H1 (cell line): ENCODE measurements at regions not wholly inside any gene's neighbourhood (a gene's known extent, or its start where the extent isn't known, plus 50 kb on each side); places are given as distances from the start of the nearest gene placed in this dataset.

ENCODE experiments used
- CTCF ChIA-PET: fragments of 300-600 bp; sonication (Branson Sonifier 250); formaldehyde crosslinking; loops from one replicate; lab custom pipeline; 2021; ENCODE audit not compliant: partially characterized antibody; lab: Charles Lee
- POLR2A ChIA-PET: fragments of 300-600 bp; sonication (Branson Sonifier 250); formaldehyde crosslinking; loops from one replicate; lab custom pipeline; 2021; ENCODE audit warnings: inconsistent platforms; ENCODE audit not compliant: partially characterized antibody; lab: Charles Lee
- DNase-seq, 2 experiments: peaks; one replicate each; pipeline versions ENCODE4 v3.0.0 to v3.0.0-alpha.2; 2010 to 2022; ENCODE audit warnings: low spot score in 2 of 2, low read depth in 1 of 2, mixed read lengths in 1 of 2
- FAIRE-seq: peaks from 2 replicates; lab custom pipeline; 2011; peaks lifted over from hg19 to GRCh38; lab: Jason Lieb, UNC
- H2AFZ ChIP-seq: 2 replicates; pipeline ENCODE4 v1.8.1; 2012; ENCODE audit warnings: low read length, inconsistent platforms
- H2AK5ac ChIP-seq: 2 replicates; pipeline ENCODE4 v1.6.1; 2013; ENCODE audit warnings: low read depth, low read length
- H2BK120ac ChIP-seq: replicated peaks from 2 replicates; pipeline ENCODE3; 2013; ENCODE audit warnings: low read depth, low read length, inconsistent platforms
- H2BK12ac ChIP-seq: 2 replicates; pipeline ENCODE4 v1.6.1; 2013; ENCODE audit warnings: low read depth, low read length
- H2BK15ac ChIP-seq: 2 replicates; pipeline ENCODE4 v1.6.1; 2013; ENCODE audit warnings: low read length
- H2BK20ac ChIP-seq: 2 replicates; pipeline ENCODE4 v1.6.1; 2013; ENCODE audit warnings: low read length
- H2BK5ac ChIP-seq: 2 replicates; pipeline ENCODE4 v1.6.1; 2013; ENCODE audit warnings: low read depth, low read length
- H3K14ac ChIP-seq: 2 replicates; pipeline ENCODE4 v1.6.1; 2013; ENCODE audit warnings: inconsistent platforms; ENCODE audit not compliant: insufficient read length
- H3K18ac ChIP-seq: 2 replicates; pipeline ENCODE4 v1.6.1; 2013; ENCODE audit warnings: low read length; ENCODE audit errors: extremely low read depth
- H3K23ac ChIP-seq: 2 replicates; pipeline ENCODE4 v1.6.1; 2013; ENCODE audit warnings: inconsistent platforms; ENCODE audit not compliant: insufficient read length
- H3K23me2 ChIP-seq: 2 replicates; pipeline ENCODE4 v1.6.1; 2013; ENCODE audit warnings: low read depth, low read length
- H3K27ac ChIP-seq: 2 replicates; pipeline ENCODE4 v1.6.1; 2011; ENCODE audit warnings: low read depth, low read length, inconsistent platforms
- H3K27me3 ChIP-seq, 4 experiments: replicated peaks in 1 of 4; 1 replicate in 1 of 4; 2 replicates in 3 of 4; pipeline versions ENCODE4 v1.6.1 to v1.8.1; 2011 to 2013; ENCODE audit warnings: low read length in 3 of 4, mild to moderate bottlenecking in 3 of 4, inconsistent platforms in 2 of 4, mixed read lengths in 2 of 4, moderate library complexity in 1 of 4; ENCODE audit not compliant: control insufficient read depth in 3 of 4, insufficient read depth in 3 of 4; ENCODE audit errors: extremely low read depth in 1 of 4
- H3K36me3 ChIP-seq, 4 experiments: 2 replicates each; pipeline versions ENCODE4 v1.6.1 to v1.8.1; 2011 to 2013; ENCODE audit warnings: mild to moderate bottlenecking in 4 of 4, low read length in 3 of 4, moderate library complexity in 2 of 4, control low read depth in 1 of 4, inconsistent platforms in 1 of 4; ENCODE audit not compliant: insufficient read depth in 4 of 4, control insufficient read depth in 2 of 4
- H3K4ac ChIP-seq: replicated peaks from 2 replicates; pipeline ENCODE3; 2013; ENCODE audit warnings: low read length, low read depth, mixed read lengths, inconsistent platforms; ENCODE audit not compliant: insufficient read length
- H3K4me1 ChIP-seq, 4 experiments: replicated peaks in 1 of 4; 1 replicate in 1 of 4; 2 replicates in 3 of 4; pipeline versions ENCODE4 v1.6.1 to v1.8.1; 2011 to 2013; ENCODE audit warnings: low read length in 3 of 4, inconsistent platforms in 2 of 4, mixed read lengths in 1 of 4; ENCODE audit not compliant: insufficient read depth in 4 of 4, control insufficient read depth in 3 of 4
- H3K4me2 ChIP-seq, 2 experiments: 2 replicates each; pipeline versions ENCODE4 v1.6.1 to v1.8.1; 2011 to 2013; ENCODE audit warnings: low read depth in 2 of 2, low read length in 2 of 2, control low read depth in 1 of 2, inconsistent platforms in 1 of 2, mild to moderate bottlenecking in 1 of 2; ENCODE audit not compliant: insufficient read depth in 1 of 2
- H3K4me3 ChIP-seq, 4 experiments: fragments of 200-600, 300-600 bp in 1 of 4; sonication (generic), shearing (Covaris generic), sonication (Bioruptor Twin) in 1 of 4; 2 replicates each; pipeline versions ENCODE4 v1.5.1 to v1.8.1; 2011 to 2016; ENCODE audit warnings: low read length in 4 of 4, low read depth in 3 of 4, control low read depth in 2 of 4, inconsistent platforms in 2 of 4, mild to moderate bottlenecking in 2 of 4, mixed read lengths in 1 of 4, moderate library complexity in 1 of 4; ENCODE audit not compliant: insufficient read depth in 2 of 4; ENCODE audit errors: extremely low read depth in 1 of 4
- H3K56ac ChIP-seq: replicated peaks from 2 replicates; pipeline ENCODE3; 2013; ENCODE audit warnings: low read depth, mild to moderate bottlenecking, mixed read lengths, low read length, inconsistent platforms; ENCODE audit not compliant: insufficient read length
- H3K79me1 ChIP-seq: 2 replicates; pipeline ENCODE4 v1.6.1; 2013; ENCODE audit warnings: low read depth, low read length, control low read depth
- H3K79me2 ChIP-seq, 2 experiments: 2 replicates each; pipeline versions ENCODE4 v1.6.1 to v1.8.1; 2012 to 2013; ENCODE audit warnings: low read length in 2 of 2, mild to moderate bottlenecking in 2 of 2, inconsistent platforms in 1 of 2; ENCODE audit not compliant: insufficient read depth in 2 of 2, control insufficient read depth in 1 of 2
- H3K9ac ChIP-seq, 4 experiments: replicated peaks in 1 of 4; 1 replicate in 1 of 4; 2 replicates in 3 of 4; pipeline versions ENCODE4 v1.6.1 to v1.8.1; 2011 to 2013; ENCODE audit warnings: low read depth in 3 of 4, low read length in 3 of 4, control low read depth in 2 of 4, mild to moderate bottlenecking in 2 of 4, moderate library complexity in 2 of 4, inconsistent platforms in 1 of 4; ENCODE audit errors: extremely low read depth in 1 of 4
- H3K9me3 ChIP-seq, 2 experiments: 2 replicates each; pipeline versions ENCODE4 v1.6.1 to v1.8.1; 2012 to 2013; ENCODE audit warnings: mild to moderate bottlenecking in 2 of 2, moderate library complexity in 2 of 2, control low read depth in 1 of 2, inconsistent platforms in 1 of 2, low read depth in 1 of 2, low read length in 1 of 2, mixed read lengths in 1 of 2; ENCODE audit not compliant: insufficient read depth in 2 of 2
- H4K20me1 ChIP-seq, 2 experiments: replicated peaks in 1 of 2; 2 replicates each; pipeline versions ENCODE3 to v1.8.1; 2011 to 2013; ENCODE audit warnings: inconsistent platforms in 2 of 2, low read length in 2 of 2, mild to moderate bottlenecking in 1 of 2; ENCODE audit not compliant: insufficient read depth in 2 of 2, control insufficient read depth in 1 of 2
- H4K5ac ChIP-seq: 2 replicates; pipeline ENCODE4 v1.6.1; 2013; ENCODE audit warnings: low read length, low read depth, mixed read lengths, inconsistent platforms; ENCODE audit not compliant: insufficient read length
- H4K8ac ChIP-seq: 2 replicates; pipeline ENCODE4 v1.8.0; 2013; ENCODE audit warnings: mild to moderate bottlenecking, moderate library complexity, low read length, inconsistent platforms; ENCODE audit not compliant: insufficient read depth; ENCODE audit errors: extremely low read depth
- H4K91ac ChIP-seq: replicated peaks from 2 replicates; pipeline ENCODE3; 2013; ENCODE audit warnings: low read length, mixed read lengths, inconsistent platforms; ENCODE audit not compliant: insufficient read length
- CEBPB ChIP-seq: IDR thresholded peaks from 2 replicates; pipeline ENCODE4 v1.6.1; 2012; ENCODE audit warnings: low read depth, low read length
- CTBP2 ChIP-seq: IDR thresholded peaks from 2 replicates; pipeline ENCODE4 v1.7.0; 2011; ENCODE audit warnings: borderline replicate concordance, mild to moderate bottlenecking, moderate library complexity, mixed read lengths, low read length; ENCODE audit not compliant: insufficient read depth, insufficient read length
- EGR1 ChIP-seq: IDR thresholded peaks from 2 replicates; pipeline ENCODE4 v1.6.1; 2011; ENCODE audit warnings: low read depth, low read length, borderline replicate concordance
- HDAC6 ChIP-seq: IDR thresholded peaks from one replicate; pipeline ENCODE4 v1.7.1; 2012; ENCODE audit warnings: low read depth, mild to moderate bottlenecking, inconsistent platforms, low read length, moderate library complexity
- KDM4A ChIP-seq: IDR thresholded peaks from one replicate; pipeline ENCODE4 v1.7.1; 2012; ENCODE audit warnings: low read depth, mild to moderate bottlenecking, moderate library complexity, low read length, inconsistent platforms; ENCODE audit not compliant: severe bottlenecking
- POLR2AphosphoS5 ChIP-seq: IDR thresholded peaks from 2 replicates; pipeline ENCODE4 v1.6.1; 2011; ENCODE audit warnings: low read depth, low read length
- POU5F1 ChIP-seq: IDR thresholded peaks from 2 replicates; pipeline ENCODE4 v1.6.1; 2011; ENCODE audit warnings: low read depth, mild to moderate bottlenecking, low read length, moderate library complexity
- SIRT6 ChIP-seq: IDR thresholded peaks from one replicate; pipeline ENCODE4 v1.7.1; 2012; ENCODE audit warnings: low read length, inconsistent platforms
- SP2 ChIP-seq: IDR thresholded peaks from 2 replicates; pipeline ENCODE4 v1.6.1; 2012; ENCODE audit warnings: mild to moderate bottlenecking, low read length, inconsistent platforms
- SUZ12 ChIP-seq: fragments of 200-600 bp; sonication (generic); IDR thresholded peaks from 2 replicates; pipeline ENCODE4 v1.6.1; 2012; ENCODE audit warnings: mild to moderate bottlenecking, inconsistent platforms, low read length, moderate library complexity, mixed read lengths
- TAF7 ChIP-seq: optimal IDR thresholded peaks from 2 replicates; pipeline ENCODE3; 2011; ENCODE audit warnings: low read depth, mild to moderate bottlenecking, inconsistent platforms, low read length, moderate library complexity, borderline replicate concordance
- WGBS, 2 experiments: shearing (Covaris generic) in 1 of 2; methylation state at CpG; one replicate each; pipeline versions ENCODE4 v1.1.6 to v1.1.7; 2013 to 2015; ENCODE audit warnings: low lambda C conversion rate in 2 of 2, mixed read lengths in 2 of 2, inconsistent platforms in 1 of 2, low coverage in 1 of 2, missing lambda C conversion rate in 1 of 2; ENCODE audit not compliant: insufficient replicate concordance in 2 of 2, insufficient coverage in 1 of 2, insufficient read length in 1 of 2; ENCODE audit errors: extremely low coverage in 1 of 2, missing lambda C conversion rate in 1 of 2; 5-methylcytosine and 5-hydroxymethylcytosine counted together
- TF ChIP-seq, protein P1 (sequence below): IDR thresholded peaks from 2 replicates; pipeline ENCODE4 v1.6.1; 2011; ENCODE audit warnings: low read depth, mild to moderate bottlenecking, low read length; ENCODE audit not compliant: insufficient read depth
- TF ChIP-seq, protein P2 (sequence below), 3 experiments: IDR thresholded peaks; 1 replicate in 2 of 3; 2 replicates in 1 of 3; pipeline versions ENCODE4 v1.5.1 to v1.6.1; 2011; ENCODE audit warnings: low read length in 3 of 3, mild to moderate bottlenecking in 3 of 3, inconsistent platforms in 2 of 3, low read depth in 1 of 3, moderate library complexity in 1 of 3; ENCODE audit not compliant: insufficient read depth in 1 of 3; ENCODE audit errors: control extremely low read depth in 1 of 3

DNA sequence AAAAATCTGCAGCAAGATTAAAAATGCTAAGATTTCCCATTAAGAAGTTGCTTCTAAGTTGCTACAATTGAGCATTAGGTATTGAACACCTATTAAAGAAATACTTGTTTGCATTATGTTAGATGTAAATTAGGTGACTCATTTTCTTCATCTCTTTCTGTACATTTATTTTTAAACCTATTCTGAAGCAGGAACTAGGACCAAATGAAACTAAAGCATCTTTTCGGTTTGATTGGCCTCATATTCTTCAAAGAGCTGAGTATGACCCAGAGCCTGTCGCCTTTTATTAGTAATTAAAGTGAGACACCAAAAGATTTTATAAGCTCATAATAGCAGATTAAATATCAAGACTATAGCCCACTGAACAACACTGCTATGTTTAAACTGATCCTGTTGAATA lies 83.4 kb upstream of the ZEB2 start:
- DNase-seq (no peak), FAIRE-seq (no peak)
- Histone ChIP-seq H2AFZ (no peak overlapping the region), H4K91ac (no peak overlapping the region), H2AK5ac (no peak overlapping the region), H3K79me1 (no peaks in the 10 kb centered on the region), H3K18ac (no peak overlapping the region), H3K27ac (no peak overlapping the region), H3K36me3 (no peaks in the 10 kb centered on the region), H3K14ac (no peak overlapping the region), H3K23ac (no peak overlapping the region), H2BK20ac (no peak overlapping the region), H2BK15ac (no peak overlapping the region), H3K4me2 (no peak overlapping the region), H2BK5ac (no peak overlapping the region), H3K4ac (no peak overlapping the region), H2BK12ac (no peak overlapping the region), H4K5ac (no peak overlapping the region), H3K4me3 (no peak overlapping the region), H3K9me3 (no peaks in the 10 kb centered on the region), H3K56ac (no peak overlapping the region), H4K8ac (no peak overlapping the region), H3K9ac (no peak overlapping the region), H3K79me2 (no peaks in the 10 kb centered on the region), H3K4me1 (no peaks in the 10 kb centered on the region), H3K27me3 (no peaks in the 10 kb centered on the region), H4K20me1 (no peaks in the 10 kb centered on the region), H3K23me2 (no peaks in the 10 kb centered on the region), H2BK120ac (no peak overlapping the region)
- ChIA-PET CTCF (no interaction called here), POLR2A (no interaction called here)
- 85% methylated on average over 2 of the region's 2 CpGs; no CpG with 5 or more reads in 1 of the 2 experiments for WGBS, 2 experiments
- TF ChIP-seq POU5F1 (no peak), CEBPB (no peak), HDAC6 (no peak), TAF7 (no peak), POLR2AphosphoS5 (no peak), SIRT6 (no peak), EGR1 (no peak), SUZ12 (no peak), SP2 (no peak), CTBP2 (no peak), KDM4A (no peak)
- TF ChIP-seq, protein P1, sequence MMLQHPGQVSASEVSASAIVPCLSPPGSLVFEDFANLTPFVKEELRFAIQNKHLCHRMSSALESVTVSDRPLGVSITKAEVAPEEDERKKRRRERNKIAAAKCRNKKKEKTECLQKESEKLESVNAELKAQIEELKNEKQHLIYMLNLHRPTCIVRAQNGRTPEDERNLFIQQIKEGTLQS: no peak
- TF ChIP-seq, protein P2, sequence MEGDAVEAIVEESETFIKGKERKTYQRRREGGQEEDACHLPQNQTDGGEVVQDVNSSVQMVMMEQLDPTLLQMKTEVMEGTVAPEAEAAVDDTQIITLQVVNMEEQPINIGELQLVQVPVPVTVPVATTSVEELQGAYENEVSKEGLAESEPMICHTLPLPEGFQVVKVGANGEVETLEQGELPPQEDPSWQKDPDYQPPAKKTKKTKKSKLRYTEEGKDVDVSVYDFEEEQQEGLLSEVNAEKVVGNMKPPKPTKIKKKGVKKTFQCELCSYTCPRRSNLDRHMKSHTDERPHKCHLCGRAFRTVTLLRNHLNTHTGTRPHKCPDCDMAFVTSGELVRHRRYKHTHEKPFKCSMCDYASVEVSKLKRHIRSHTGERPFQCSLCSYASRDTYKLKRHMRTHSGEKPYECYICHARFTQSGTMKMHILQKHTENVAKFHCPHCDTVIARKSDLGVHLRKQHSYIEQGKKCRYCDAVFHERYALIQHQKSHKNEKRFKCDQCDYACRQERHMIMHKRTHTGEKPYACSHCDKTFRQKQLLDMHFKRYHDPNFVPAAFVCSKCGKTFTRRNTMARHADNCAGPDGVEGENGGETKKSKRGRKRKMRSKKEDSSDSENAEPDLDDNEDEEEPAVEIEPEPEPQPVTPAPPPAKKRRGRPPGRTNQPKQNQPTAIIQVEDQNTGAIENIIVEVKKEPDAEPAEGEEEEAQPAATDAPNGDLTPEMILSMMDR (IDR thresholded peaks at IDR 0.05; ENCODE audit: control extremely low read depth in 1 of 3, insufficient read depth in 1 of 3, low read depth in 1 of 3, low read length in 3 of 3): no peak
